Amniotic epithelial cell (primary cell): ENCODE measurements at regions not wholly inside any gene's neighbourhood (a gene's known extent, or its start where the extent isn't known, plus 50 kb on each side); places are given as distances from the start of the nearest gene placed in this dataset.
"Not testable (repeated sequence)": the region's sequence is repeated elsewhere in the genome, so short reads cannot be mapped to it uniquely, and the experiment has no call there.

Source experiments
- DNase-seq: peaks from one replicate; pipeline ENCODE4 v3.0.0-alpha.2; 2010; ENCODE audit warnings: low read depth

GRCh38 chr7:56219017-56219416 is 102.8 kb upstream of the NUPR2 start:
- no peak for DNase-seq

GRCh38 chr7:56218510-56218909 is 102.3 kb upstream of the NUPR2 start:
- no peak for DNase-seq

- DNase-seq: no peak
These were observed 97.4 kb upstream of the NUPR2 start for GRCh38 chr7:56213574-56213973.

- no peak for DNase-seq
These were observed 90.2 kb upstream of the NUPR2 start for GRCh38 chr7:56206420-56206819.

GRCh38 chr7:56199639-56200038 is 83.4 kb upstream of the NUPR2 start:
- no peak for DNase-seq

GRCh38 chr7:56196195-56196594 is 80.0 kb upstream of the NUPR2 start:
- DNase-seq: not testable (repeated sequence)

GRCh38 chr7:56188823-56189346 is 72.7 kb upstream of the NUPR2 start:
- DNase-seq: no peak

GRCh38 chr7:56188376-56188775 is 72.2 kb upstream of the NUPR2 start:
- no peak for DNase-seq

GRCh38 chr7:56181010-56181409 is 64.8 kb upstream of the NUPR2 start:
- DNase-seq: no peak

- DNase-seq: no peak
These were observed 59.6 kb upstream of the NUPR2 start for GRCh38 chr7:56175771-56176170.

- no peak for DNase-seq
These were observed 58.9 kb upstream of the NUPR2 start for GRCh38 chr7:56174875-56175760.

GRCh38 chr7:56174346-56174874 is 58.2 kb upstream of the NUPR2 start:
- no peak for DNase-seq
